ENCODE measurements at regions not wholly inside any gene's neighbourhood (a gene's known extent, or its start where the extent isn't known, plus 50 kb on each side); places are given as distances from the start of the nearest gene placed in this dataset.

- no peaks in the 10 kb centered on the region for H3K27me3 ChIP-seq
- 86% methylated on average over 17 of the region's 21 CpGs for WGBS (ENCODE audit: low lambda C conversion rate, missing lambda C conversion rate)
- no peaks in the 10 kb centered on the region for H3K9me3 ChIP-seq (ENCODE audit: low read depth)
- no peaks in the 10 kb centered on the region for H3K36me3 ChIP-seq (replicated peaks; ENCODE audit: insufficient read depth, low read depth)
- no peaks in the 10 kb centered on the region for H3K4me1 ChIP-seq (ENCODE audit: insufficient read depth)
- no peak for DNase-seq (ENCODE audit: low spot score)
- no peak overlapping the region for H2AFZ ChIP-seq
- no peaks in the 10 kb centered on the region for H3K79me2 ChIP-seq
- no peaks in the 10 kb centered on the region for H4K20me1 ChIP-seq (ENCODE audit: insufficient read depth, poor library complexity, severe bottlenecking)
- TF ChIP-seq EZH2phosphoT487 (IDR thresholded peaks at IDR 0.05; ENCODE audit: low read depth, severe bottlenecking, unreplicated experiment) (no peak), EZH2 (IDR thresholded peaks at IDR 0.05; ENCODE audit: borderline replicate concordance) (no peak)
- TF ChIP-seq, protein P1, sequence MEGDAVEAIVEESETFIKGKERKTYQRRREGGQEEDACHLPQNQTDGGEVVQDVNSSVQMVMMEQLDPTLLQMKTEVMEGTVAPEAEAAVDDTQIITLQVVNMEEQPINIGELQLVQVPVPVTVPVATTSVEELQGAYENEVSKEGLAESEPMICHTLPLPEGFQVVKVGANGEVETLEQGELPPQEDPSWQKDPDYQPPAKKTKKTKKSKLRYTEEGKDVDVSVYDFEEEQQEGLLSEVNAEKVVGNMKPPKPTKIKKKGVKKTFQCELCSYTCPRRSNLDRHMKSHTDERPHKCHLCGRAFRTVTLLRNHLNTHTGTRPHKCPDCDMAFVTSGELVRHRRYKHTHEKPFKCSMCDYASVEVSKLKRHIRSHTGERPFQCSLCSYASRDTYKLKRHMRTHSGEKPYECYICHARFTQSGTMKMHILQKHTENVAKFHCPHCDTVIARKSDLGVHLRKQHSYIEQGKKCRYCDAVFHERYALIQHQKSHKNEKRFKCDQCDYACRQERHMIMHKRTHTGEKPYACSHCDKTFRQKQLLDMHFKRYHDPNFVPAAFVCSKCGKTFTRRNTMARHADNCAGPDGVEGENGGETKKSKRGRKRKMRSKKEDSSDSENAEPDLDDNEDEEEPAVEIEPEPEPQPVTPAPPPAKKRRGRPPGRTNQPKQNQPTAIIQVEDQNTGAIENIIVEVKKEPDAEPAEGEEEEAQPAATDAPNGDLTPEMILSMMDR (IDR thresholded peaks at IDR 0.05; ENCODE audit: poor library complexity) = no peak
- no peaks in the 10 kb centered on the region for H3K9me2 ChIP-seq (replicated peaks; ENCODE audit: insufficient read depth)
- H3K27ac ChIP-seq = no peak overlapping the region
- H3K4me2 ChIP-seq = no peak overlapping the region
- no peak overlapping the region for H3K4me3 ChIP-seq
These were observed 259.4 kb downstream of the VGLL3 start for GRCh38 chr3:86731501-86731901.

DNA sequence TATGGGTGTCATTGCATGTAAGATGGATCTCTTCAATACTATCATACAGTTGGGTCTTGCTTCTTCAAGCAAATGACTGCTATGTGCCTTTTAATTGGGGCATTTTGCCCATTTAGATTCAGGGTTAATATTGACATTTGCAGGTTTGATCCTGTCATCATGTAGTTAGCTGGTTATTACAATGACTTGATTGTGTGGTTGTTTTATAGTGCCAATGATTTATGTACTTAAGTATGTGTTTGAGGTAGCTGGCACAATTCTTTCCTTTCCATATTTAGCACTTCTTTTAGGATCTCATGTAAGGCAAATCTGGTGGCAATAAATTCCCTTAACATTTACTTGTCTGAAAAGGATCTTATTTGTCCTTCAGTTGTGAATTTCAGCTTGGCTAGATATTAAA, 267.5 kb downstream of the VGLL3 start:
- Histone ChIP-seq H3K4me3 (no peak overlapping the region), H4K20me1 (ENCODE audit: insufficient read depth, poor library complexity, severe bottlenecking) (no peaks in the 10 kb centered on the region), H3K9me3 (ENCODE audit: low read depth) (no peaks in the 10 kb centered on the region), H2AFZ (no peak overlapping the region), H3K27ac (no peak overlapping the region), H3K79me2 (no peaks in the 10 kb centered on the region), H3K36me3 (replicated peaks; ENCODE audit: insufficient read depth, low read depth) (no peaks in the 10 kb centered on the region), H3K27me3 (no peaks in the 10 kb centered on the region), H3K4me1 (ENCODE audit: insufficient read depth) (no peaks in the 10 kb centered on the region), H3K9me2 (replicated peaks; ENCODE audit: insufficient read depth) (no peaks in the 10 kb centered on the region), H3K4me2 (no peak overlapping the region)
- DNase-seq (ENCODE audit: low spot score) = no peak
- TF ChIP-seq EZH2phosphoT487 (IDR thresholded peaks at IDR 0.05; ENCODE audit: low read depth, severe bottlenecking, unreplicated experiment) (no peak), EZH2 (IDR thresholded peaks at IDR 0.05; ENCODE audit: borderline replicate concordance) (no peak)
- TF ChIP-seq, protein P1 (IDR thresholded peaks at IDR 0.05; ENCODE audit: poor library complexity) = no peak

- no peak overlapping the region for H2AFZ ChIP-seq
- H4K20me1 ChIP-seq (ENCODE audit: insufficient read depth, poor library complexity, severe bottlenecking) = no peaks in the 10 kb centered on the region
- H3K4me2 ChIP-seq = no peak overlapping the region
- no peaks in the 10 kb centered on the region for H3K9me2 ChIP-seq (replicated peaks; ENCODE audit: insufficient read depth)
- H3K4me3 ChIP-seq = no peak overlapping the region
- WGBS (ENCODE audit: low lambda C conversion rate, missing lambda C conversion rate) = 87% methylated on average over 2 of the region's 2 CpGs
- no peaks in the 10 kb centered on the region for H3K27me3 ChIP-seq
- H3K9me3 ChIP-seq (ENCODE audit: low read depth) = no peaks in the 10 kb centered on the region
- no peak for DNase-seq (ENCODE audit: low spot score)
- no peaks in the 10 kb centered on the region for H3K4me1 ChIP-seq (ENCODE audit: insufficient read depth)
- no peaks in the 10 kb centered on the region for H3K79me2 ChIP-seq
- no peaks in the 10 kb centered on the region for H3K36me3 ChIP-seq (replicated peaks; ENCODE audit: insufficient read depth, low read depth)
- no peak overlapping the region for H3K27ac ChIP-seq
- TF ChIP-seq EZH2phosphoT487 (IDR thresholded peaks at IDR 0.05; ENCODE audit: low read depth, severe bottlenecking, unreplicated experiment) (no peak), EZH2 (IDR thresholded peaks at IDR 0.05; ENCODE audit: borderline replicate concordance) (no peak)
- TF ChIP-seq, protein P1 (IDR thresholded peaks at IDR 0.05; ENCODE audit: poor library complexity) = no peak
These were observed 279.3 kb downstream of the VGLL3 start for GRCh38 chr3:86711634-86712033.

DNA sequence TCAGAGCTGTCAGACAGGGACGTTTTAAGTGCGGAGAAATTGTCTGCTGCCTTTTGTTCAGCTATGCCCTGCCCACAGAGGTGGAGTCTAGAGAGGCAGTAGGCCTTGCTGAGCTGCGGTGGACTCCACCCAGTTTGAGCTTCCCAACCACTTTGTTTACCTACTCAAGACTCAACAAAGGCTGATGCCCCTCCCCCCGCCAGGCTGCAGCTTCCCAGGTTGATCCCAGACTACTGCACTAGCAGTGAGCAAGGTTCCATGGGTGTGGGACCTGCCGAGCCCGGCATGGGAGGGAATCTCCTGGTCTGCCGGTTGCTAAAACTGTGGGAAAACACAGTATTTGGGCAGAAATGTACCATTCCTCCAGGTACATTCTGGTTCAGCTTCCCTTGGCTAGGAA, 282.1 kb downstream of the VGLL3 start:
- no peaks in the 10 kb centered on the region for H3K4me1 ChIP-seq (ENCODE audit: insufficient read depth)
- no peak overlapping the region for H3K4me2 ChIP-seq
- H3K79me2 ChIP-seq = no peaks in the 10 kb centered on the region
- no peaks in the 10 kb centered on the region for H3K27me3 ChIP-seq
- DNase-seq (ENCODE audit: low spot score) = no peak
- TF ChIP-seq, protein P1 (IDR thresholded peaks at IDR 0.05; ENCODE audit: poor library complexity) = no peak
- no peak for TF ChIP-seq EZH2 (IDR thresholded peaks at IDR 0.05; ENCODE audit: borderline replicate concordance)
- no peak for TF ChIP-seq EZH2phosphoT487 (IDR thresholded peaks at IDR 0.05; ENCODE audit: low read depth, severe bottlenecking, unreplicated experiment)
- no peak overlapping the region for H3K4me3 ChIP-seq
- H3K9me3 ChIP-seq (ENCODE audit: low read depth) = no peaks in the 10 kb centered on the region
- no peaks in the 10 kb centered on the region for H3K36me3 ChIP-seq (replicated peaks; ENCODE audit: insufficient read depth, low read depth)
- H3K9me2 ChIP-seq (replicated peaks; ENCODE audit: insufficient read depth) = no peaks in the 10 kb centered on the region
- H3K27ac ChIP-seq = no peak overlapping the region
- no peak overlapping the region for H2AFZ ChIP-seq
- no peaks in the 10 kb centered on the region for H4K20me1 ChIP-seq (ENCODE audit: insufficient read depth, poor library complexity, severe bottlenecking)
- 90% methylated on average over 7 of the region's 7 CpGs for WGBS (ENCODE audit: low lambda C conversion rate, missing lambda C conversion rate)
